ENCODE measurements at regions not wholly inside any gene's neighbourhood (a gene's known extent, or its start where the extent isn't known, plus 50 kb on each side); places are given as distances from the start of the nearest gene placed in this dataset.
"Not testable (repeated sequence)": the region's sequence is repeated elsewhere in the genome, so short reads cannot be mapped to it uniquely, and the experiment has no call there.

DNA sequence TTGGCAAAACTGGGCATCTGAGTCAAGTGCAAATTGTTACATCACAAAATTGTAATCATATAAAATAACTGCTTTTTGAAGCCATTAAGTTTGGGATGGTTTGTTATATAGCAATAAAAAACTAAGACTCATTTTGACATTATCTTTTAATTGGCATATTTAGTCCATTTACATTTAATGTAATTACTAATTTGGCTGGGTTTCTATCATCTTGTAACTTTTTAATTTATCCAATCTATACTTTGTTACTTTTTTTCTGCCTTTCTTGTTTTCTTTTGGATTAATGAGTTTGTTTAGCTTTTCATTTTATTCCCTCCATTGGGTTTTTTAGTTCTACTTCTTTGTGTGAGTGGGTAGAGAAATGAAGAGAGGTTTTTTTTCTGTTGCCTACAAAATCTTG is 76.3 kb downstream of the DRAM2 start:
- Mint-ChIP-seq H3K9me3 (peaks cover 51% of the 10 kb centered on the region), H3K36me3 (ENCODE audit: low read depth) (no peaks in the 10 kb centered on the region), H3K4me3 (no peak overlapping the region), H3K4me1 (no peaks in the 10 kb centered on the region), H3K27me3 (ENCODE audit: low read depth, poor library complexity) (peaks cover 7% of the 10 kb centered on the region), H3K27ac (no peak overlapping the region)
- no peak for DNase-seq
- TF ChIP-seq, protein P1, sequence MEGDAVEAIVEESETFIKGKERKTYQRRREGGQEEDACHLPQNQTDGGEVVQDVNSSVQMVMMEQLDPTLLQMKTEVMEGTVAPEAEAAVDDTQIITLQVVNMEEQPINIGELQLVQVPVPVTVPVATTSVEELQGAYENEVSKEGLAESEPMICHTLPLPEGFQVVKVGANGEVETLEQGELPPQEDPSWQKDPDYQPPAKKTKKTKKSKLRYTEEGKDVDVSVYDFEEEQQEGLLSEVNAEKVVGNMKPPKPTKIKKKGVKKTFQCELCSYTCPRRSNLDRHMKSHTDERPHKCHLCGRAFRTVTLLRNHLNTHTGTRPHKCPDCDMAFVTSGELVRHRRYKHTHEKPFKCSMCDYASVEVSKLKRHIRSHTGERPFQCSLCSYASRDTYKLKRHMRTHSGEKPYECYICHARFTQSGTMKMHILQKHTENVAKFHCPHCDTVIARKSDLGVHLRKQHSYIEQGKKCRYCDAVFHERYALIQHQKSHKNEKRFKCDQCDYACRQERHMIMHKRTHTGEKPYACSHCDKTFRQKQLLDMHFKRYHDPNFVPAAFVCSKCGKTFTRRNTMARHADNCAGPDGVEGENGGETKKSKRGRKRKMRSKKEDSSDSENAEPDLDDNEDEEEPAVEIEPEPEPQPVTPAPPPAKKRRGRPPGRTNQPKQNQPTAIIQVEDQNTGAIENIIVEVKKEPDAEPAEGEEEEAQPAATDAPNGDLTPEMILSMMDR (IDR thresholded peaks at IDR 0.05), result no peak

DNA sequence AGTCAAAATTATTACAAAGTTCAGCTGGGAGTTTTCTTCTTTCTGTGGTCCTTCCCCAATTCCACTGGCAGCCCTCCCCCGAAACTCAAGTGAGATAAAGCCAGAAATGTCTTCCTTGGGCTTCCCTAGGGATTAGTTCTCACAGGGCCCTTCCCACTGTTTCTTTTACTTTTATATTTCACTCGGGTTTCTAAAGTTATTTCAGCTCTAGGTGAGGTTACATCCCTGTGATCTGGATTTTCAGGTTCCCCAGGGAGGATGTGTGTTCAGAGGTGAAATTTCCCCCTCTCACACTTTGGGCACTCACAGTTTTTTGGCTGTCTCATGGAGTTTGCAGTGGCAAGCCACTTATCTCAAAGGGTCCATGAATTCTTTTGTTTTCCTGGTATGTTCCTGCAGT is 77.3 kb downstream of the DRAM2 start:
- Mint-ChIP-seq H3K4me1 (no peaks in the 10 kb centered on the region), H3K4me3 (no peak overlapping the region), H3K27ac (no peak overlapping the region), H3K27me3 (ENCODE audit: low read depth, poor library complexity) (peaks cover 7% of the 10 kb centered on the region), H3K36me3 (ENCODE audit: low read depth) (no peaks in the 10 kb centered on the region), H3K9me3 (peaks cover 43% of the 10 kb centered on the region)
- no peak for DNase-seq
- TF ChIP-seq, protein P1 (IDR thresholded peaks at IDR 0.05), result no peak

DNA sequence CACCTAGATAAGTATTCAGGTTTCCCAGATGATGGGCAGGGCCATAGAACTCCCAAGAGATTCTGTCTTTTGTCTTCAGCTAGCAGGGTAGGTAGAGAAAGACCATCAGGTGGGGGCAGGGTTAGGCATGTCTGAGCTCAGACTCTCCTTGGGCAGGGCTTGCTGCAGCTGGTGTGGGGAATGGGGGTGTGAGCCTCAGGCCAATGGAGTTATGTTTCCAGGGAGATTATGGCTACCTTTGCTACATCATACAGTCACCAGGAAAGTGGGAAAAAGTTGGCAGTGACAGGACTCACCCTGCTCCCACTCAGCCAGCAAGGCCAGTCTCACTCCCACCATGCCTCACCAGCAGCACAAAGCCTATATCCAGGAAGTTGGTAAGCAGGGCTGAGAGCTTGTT is 77.8 kb downstream of the DRAM2 start:
- no peak for DNase-seq
- Mint-ChIP-seq H3K4me3 (no peak overlapping the region), H3K27ac (no peak overlapping the region), H3K4me1 (no peaks in the 10 kb centered on the region), H3K27me3 (ENCODE audit: low read depth, poor library complexity) (peaks cover 7% of the 10 kb centered on the region), H3K9me3 (peaks cover 46% of the 10 kb centered on the region), H3K36me3 (ENCODE audit: low read depth) (no peaks in the 10 kb centered on the region)
- TF ChIP-seq, protein P1 (IDR thresholded peaks at IDR 0.05), result no peak

DNA sequence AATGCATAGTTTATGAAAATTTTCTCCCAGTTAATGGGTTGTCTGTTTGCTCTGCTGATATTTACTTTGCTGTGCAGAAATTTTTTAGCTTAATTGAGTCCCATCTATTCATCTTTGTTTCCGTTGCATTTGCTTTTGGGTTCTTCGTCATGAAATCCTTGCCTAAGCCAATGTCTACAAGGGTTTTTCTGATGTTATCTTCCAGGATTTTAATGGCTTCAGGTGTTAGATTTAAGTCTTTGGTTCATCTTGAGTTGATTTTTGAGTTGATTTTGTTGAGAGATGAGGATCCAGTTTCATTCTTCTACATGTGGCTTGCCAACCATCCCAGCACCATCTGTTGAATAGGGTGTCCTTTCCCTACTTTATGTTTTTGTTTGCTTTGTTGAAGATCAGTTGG is 85.2 kb downstream of the DRAM2 start:
- no peaks in the 10 kb centered on the region for H3K4me1 Mint-ChIP-seq
- no peak for DNase-seq
- no peak overlapping the region for H3K4me3 Mint-ChIP-seq
- TF ChIP-seq, protein P1 (IDR thresholded peaks at IDR 0.05), result no peak
- H3K27ac Mint-ChIP-seq, result no peak overlapping the region
- H3K36me3 Mint-ChIP-seq (ENCODE audit: low read depth), result no peaks in the 10 kb centered on the region
- peaks cover 15% of the 10 kb centered on the region for H3K27me3 Mint-ChIP-seq (ENCODE audit: low read depth, poor library complexity)
- peaks cover 25% of the 10 kb centered on the region for H3K9me3 Mint-ChIP-seq

DNA sequence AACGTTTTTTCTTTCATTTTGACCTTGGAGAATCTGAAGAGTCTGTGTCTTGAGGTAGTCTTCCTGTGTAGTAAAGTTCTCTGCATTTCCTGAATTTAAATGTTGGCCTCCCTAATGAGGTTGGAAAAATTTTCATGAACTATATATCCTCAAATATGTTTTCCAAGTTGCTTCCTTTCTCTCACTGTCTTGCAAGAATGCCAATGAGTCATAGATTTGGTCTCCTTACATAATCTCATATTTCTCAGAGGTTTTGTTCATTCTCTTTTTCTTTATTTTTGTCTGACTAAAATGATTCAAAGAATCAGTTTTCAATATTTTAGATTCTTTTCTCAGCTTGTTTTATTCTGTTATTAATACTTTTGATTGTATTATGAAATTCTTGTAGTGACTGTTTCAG is 87.6 kb downstream of the DRAM2 start:
- peaks cover 20% of the 10 kb centered on the region for H3K27me3 Mint-ChIP-seq (ENCODE audit: low read depth, poor library complexity)
- no peak overlapping the region for H3K27ac Mint-ChIP-seq
- H3K4me1 Mint-ChIP-seq, result no peaks in the 10 kb centered on the region
- peaks cover 40% of the 10 kb centered on the region for H3K9me3 Mint-ChIP-seq
- TF ChIP-seq, protein P1 (IDR thresholded peaks at IDR 0.05), result no peak
- no peaks in the 10 kb centered on the region for H3K36me3 Mint-ChIP-seq (ENCODE audit: low read depth)
- no peak for DNase-seq
- no peak overlapping the region for H3K4me3 Mint-ChIP-seq

DNA sequence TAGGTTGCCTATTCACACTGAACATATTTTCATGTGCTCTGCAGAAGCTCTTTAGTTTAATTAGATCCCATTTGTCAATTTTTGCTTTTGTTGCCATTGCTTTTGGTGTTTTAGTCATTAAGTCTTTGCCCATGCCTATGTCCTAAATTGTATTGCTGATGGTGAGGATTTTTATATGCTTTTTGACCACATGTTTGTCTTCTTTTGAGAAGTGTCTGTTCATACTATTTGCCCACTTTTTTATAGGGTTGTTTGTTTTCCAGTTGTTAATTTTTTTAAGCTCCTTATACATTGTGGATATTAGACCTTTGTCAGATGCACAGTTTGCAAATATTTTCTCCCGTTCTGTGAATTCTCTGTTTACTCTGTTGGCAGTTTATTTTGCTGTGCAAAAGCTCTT is 84.5 kb upstream of the LRIF1 start:
- not testable (repeated sequence) for H3K4me1 Mint-ChIP-seq; H3K27me3 Mint-ChIP-seq (ENCODE audit: low read depth, poor library complexity); H3K4me3 Mint-ChIP-seq; H3K36me3 Mint-ChIP-seq (ENCODE audit: low read depth); DNase-seq; H3K27ac Mint-ChIP-seq
- H3K9me3 Mint-ChIP-seq, result peaks cover 20% of the 10 kb centered on the region

Data from nephron progenitor cell (in vitro differentiated cells).